ENCODE measurements at regions not wholly inside any gene's neighbourhood (a gene's known extent, or its start where the extent isn't known, plus 50 kb on each side); places are given as distances from the start of the nearest gene placed in this dataset.

GRCh38 chr5:173719731-173720082 lies 103.3 kb upstream of the BOD1 start:
- no peak for DNase-seq (ENCODE audit: low read depth in 2 of 2)

- DNase-seq (ENCODE audit: low read depth in 2 of 2): no peak
Observed at GRCh38 chr5:173720286-173720952, 104.0 kb upstream of the BOD1 start.

GRCh38 chr5:173720953-173721600 lies 104.6 kb upstream of the BOD1 start:
- no peak for DNase-seq (ENCODE audit: low read depth in 2 of 2)

GRCh38 chr5:173721601-173722232 lies 105.3 kb upstream of the BOD1 start:
- no peak for DNase-seq (ENCODE audit: low read depth in 2 of 2)

- DNase-seq (ENCODE audit: low read depth in 2 of 2): no peak
Observed at GRCh38 chr5:173726846-173727557, 110.6 kb upstream of the BOD1 start.

GRCh38 chr5:173727839-173728778 lies 111.7 kb upstream of the BOD1 start:
- no peak for DNase-seq (ENCODE audit: low read depth in 2 of 2)

- no peak for DNase-seq (ENCODE audit: low read depth in 2 of 2)
Observed at GRCh38 chr5:173729079-173729765, 112.8 kb upstream of the BOD1 start.

- DNase-seq (ENCODE audit: low read depth in 2 of 2): no peak
Observed at GRCh38 chr5:173730632-173731298, 114.3 kb upstream of the BOD1 start.

GRCh38 chr5:173733021-173733420 lies 116.6 kb upstream of the BOD1 start:
- DNase-seq (ENCODE audit: low read depth in 2 of 2): no peak

- DNase-seq (ENCODE audit: low read depth in 2 of 2): no peak
Observed at GRCh38 chr5:173733425-173733824, 117.0 kb upstream of the BOD1 start.

GRCh38 chr5:173733831-173734501 lies 117.5 kb upstream of the BOD1 start:
- no peak for DNase-seq (ENCODE audit: low read depth in 2 of 2)

GRCh38 chr5:173734716-173735115 lies 118.3 kb upstream of the BOD1 start:
- DNase-seq (ENCODE audit: low read depth in 2 of 2): no peak

- DNase-seq (ENCODE audit: low read depth in 2 of 2): no peak
Observed at GRCh38 chr5:173735184-173735583, 118.7 kb upstream of the BOD1 start.

- DNase-seq (ENCODE audit: low read depth in 2 of 2): no peak
Observed at GRCh38 chr5:173735691-173736090, 119.2 kb upstream of the BOD1 start.

- DNase-seq (ENCODE audit: low read depth in 2 of 2): no peak
Observed at GRCh38 chr5:173736374-173736773, 119.9 kb upstream of the BOD1 start.

GRCh38 chr5:173736923-173737412 lies 120.5 kb upstream of the BOD1 start:
- DNase-seq (ENCODE audit: low read depth in 2 of 2): no peak

- DNase-seq (ENCODE audit: low read depth in 2 of 2): no peak
Observed at GRCh38 chr5:173739741-173740140, 123.3 kb upstream of the BOD1 start.

- no peak for DNase-seq (ENCODE audit: low read depth in 2 of 2)
Observed at GRCh38 chr5:173740400-173740799, 124.0 kb upstream of the BOD1 start.

GRCh38 chr5:173741087-173741486 lies 124.6 kb upstream of the BOD1 start:
- no peak for DNase-seq (ENCODE audit: low read depth in 2 of 2)

All from stimulated activated CD4-positive, alpha-beta T cell treated with anti-CD3 and anti-CD28 coated beads, Interleukin-1b, Interleukin-23, amount 100 ng/mL, for 4 hours (primary cell).